ENCODE measurements at regions not wholly inside any gene's neighbourhood (a gene's known extent, or its start where the extent isn't known, plus 50 kb on each side); places are given as distances from the start of the nearest gene placed in this dataset.

DNA sequence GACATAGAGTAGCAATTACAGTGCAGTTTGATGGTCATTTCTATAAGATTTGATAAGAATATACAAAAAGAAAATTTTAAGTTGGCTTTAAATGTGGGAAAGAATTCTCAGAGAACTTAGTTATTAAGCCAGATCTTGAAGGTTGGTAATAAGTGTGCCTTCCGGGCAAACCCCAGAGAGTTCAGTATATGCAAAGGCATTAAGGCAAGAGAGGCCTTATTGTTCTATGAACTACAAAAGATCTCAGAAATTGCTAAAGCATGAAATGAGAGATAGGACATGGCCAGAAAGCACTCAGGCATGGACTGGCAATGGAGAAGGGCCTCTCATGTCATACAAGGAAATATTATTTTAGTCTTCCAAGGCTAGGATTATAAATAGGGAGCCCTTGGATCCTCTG lies 390.2 kb upstream of the C1orf87 start:
- DNase-seq (no peak), ATAC-seq (no peak)
- no peak for TF ChIP-seq CTCF (IDR thresholded peaks at IDR 0.05)
- H3K36me3 ChIP-seq, result no peaks in the 10 kb centered on the region
- H3K4me3 ChIP-seq, result no peak overlapping the region
- no peaks in the 10 kb centered on the region for H3K9me3 ChIP-seq
- H3K27ac ChIP-seq, result no peak overlapping the region
- intact Hi-C loops (cut with DNase I), result no loop called here
- no peaks in the 10 kb centered on the region for H3K27me3 ChIP-seq (ENCODE audit: low read depth)
- no peaks in the 10 kb centered on the region for H3K4me1 ChIP-seq

DNA sequence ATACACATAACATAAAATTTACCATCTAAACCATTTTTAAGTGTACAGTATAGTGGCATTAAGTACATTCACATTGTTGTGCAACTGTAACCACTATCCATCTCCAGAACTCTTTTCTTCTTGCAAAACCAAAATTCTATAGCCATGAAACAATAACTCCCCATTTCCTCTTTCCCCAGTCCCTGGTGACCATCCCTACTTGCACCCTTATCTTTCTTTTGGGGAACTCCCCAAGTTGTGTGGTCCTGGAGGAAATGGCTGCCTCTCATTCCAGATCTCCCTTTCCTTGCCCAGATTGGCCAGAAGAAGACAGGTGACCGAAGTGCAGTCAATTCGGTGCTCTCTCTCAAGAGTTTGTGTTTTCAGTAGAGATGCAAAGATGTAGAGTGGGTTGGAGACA lies 389.6 kb upstream of the C1orf87 start:
- DNase-seq, result no peak
- intact Hi-C loops (cut with DNase I), result no loop called here
- Histone ChIP-seq H3K4me3 (no peak overlapping the region), H3K36me3 (no peaks in the 10 kb centered on the region), H3K27me3 (ENCODE audit: low read depth) (no peaks in the 10 kb centered on the region), H3K9me3 (no peaks in the 10 kb centered on the region), H3K4me1 (no peaks in the 10 kb centered on the region), H3K27ac (no peak overlapping the region)
- no peak for ATAC-seq
- no peak for TF ChIP-seq CTCF (IDR thresholded peaks at IDR 0.05)

- no peak for ATAC-seq
- TF ChIP-seq CTCF (IDR thresholded peaks at IDR 0.05), result no peak
- intact Hi-C loops (cut with DNase I), result no loop called here
- Histone ChIP-seq H3K9me3 (no peaks in the 10 kb centered on the region), H3K27me3 (ENCODE audit: low read depth) (no peaks in the 10 kb centered on the region), H3K4me3 (no peak overlapping the region), H3K4me1 (no peaks in the 10 kb centered on the region), H3K36me3 (no peaks in the 10 kb centered on the region), H3K27ac (no peak overlapping the region)
- no peak for DNase-seq
These were observed 388.5 kb upstream of the C1orf87 start for GRCh38 chr1:60461925-60462595.

DNA sequence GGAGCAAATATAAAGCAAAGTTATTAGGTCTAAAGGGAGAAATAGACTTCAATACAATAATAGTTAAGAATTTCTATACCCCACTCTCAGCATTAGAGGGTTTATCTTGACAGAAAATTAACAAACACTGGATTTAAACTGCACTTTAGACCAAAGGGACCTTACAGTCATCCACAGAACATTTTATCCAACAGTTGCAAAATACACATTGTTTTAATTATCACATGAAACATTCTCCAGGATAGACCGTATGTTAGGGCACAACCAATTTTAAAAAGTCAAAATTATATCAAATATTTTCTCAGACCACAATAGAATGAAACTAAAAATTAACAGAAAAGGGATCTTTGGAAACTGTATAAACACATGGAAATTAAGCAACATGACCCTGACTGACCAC lies 384.5 kb upstream of the C1orf87 start:
- Histone ChIP-seq H3K27me3 (ENCODE audit: low read depth) (no peaks in the 10 kb centered on the region), H3K4me1 (no peaks in the 10 kb centered on the region), H3K9me3 (no peaks in the 10 kb centered on the region), H3K27ac (no peak overlapping the region), H3K4me3 (no peak overlapping the region), H3K36me3 (no peaks in the 10 kb centered on the region)
- DNase-seq, result no peak
- intact Hi-C loops (cut with DNase I), result no loop called here
- no peak for ATAC-seq
- no peak for TF ChIP-seq CTCF (IDR thresholded peaks at IDR 0.05)

- intact Hi-C loops (cut with DNase I), result no loop called here
- Histone ChIP-seq H3K4me3 (no peak overlapping the region), H3K36me3 (no peaks in the 10 kb centered on the region), H3K9me3 (no peaks in the 10 kb centered on the region), H3K27me3 (ENCODE audit: low read depth) (no peaks in the 10 kb centered on the region), H3K4me1 (no peaks in the 10 kb centered on the region), H3K27ac (no peak overlapping the region)
- TF ChIP-seq CTCF (IDR thresholded peaks at IDR 0.05), result no peak
- DNase-seq, result no peak
- ATAC-seq, result no peak
These were observed 376.3 kb upstream of the C1orf87 start for GRCh38 chr1:60449876-60450275.
